NCI-H2081 (cell line): ENCODE measurements at regions not wholly inside any gene's neighbourhood (a gene's known extent, or its start where the extent isn't known, plus 50 kb on each side); places are given as distances from the start of the nearest gene placed in this dataset.
"Not testable (repeated sequence)": the region's sequence is repeated elsewhere in the genome, so short reads cannot be mapped to it uniquely, and the experiment has no call there.

Experiments
- DNase-seq, 2 experiments: peaks; one replicate each; lab custom pipeline; 2025; lab: John Stamatoyannopoulos, UW

DNA sequence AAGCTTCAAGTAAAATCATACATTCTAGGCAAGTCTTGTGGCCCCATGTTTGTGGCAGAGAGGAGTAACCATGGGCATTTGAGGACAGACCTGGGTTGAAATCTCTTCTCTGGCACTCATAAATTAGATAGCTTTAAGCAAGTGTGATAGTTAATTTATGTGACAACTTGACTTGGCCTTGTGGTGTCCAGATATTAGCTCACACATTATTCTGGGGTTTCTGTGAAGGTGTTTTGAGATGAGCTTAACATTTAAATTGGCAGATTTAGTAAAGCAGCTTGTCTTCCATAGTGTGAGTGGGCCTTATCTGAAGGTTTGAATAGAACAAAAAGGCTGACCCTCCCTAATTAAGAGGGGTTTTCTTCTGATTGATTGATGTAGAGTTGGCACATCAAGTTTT, 161.4 kb upstream of the SPRY2 start:
- DNase-seq: no peak

DNA sequence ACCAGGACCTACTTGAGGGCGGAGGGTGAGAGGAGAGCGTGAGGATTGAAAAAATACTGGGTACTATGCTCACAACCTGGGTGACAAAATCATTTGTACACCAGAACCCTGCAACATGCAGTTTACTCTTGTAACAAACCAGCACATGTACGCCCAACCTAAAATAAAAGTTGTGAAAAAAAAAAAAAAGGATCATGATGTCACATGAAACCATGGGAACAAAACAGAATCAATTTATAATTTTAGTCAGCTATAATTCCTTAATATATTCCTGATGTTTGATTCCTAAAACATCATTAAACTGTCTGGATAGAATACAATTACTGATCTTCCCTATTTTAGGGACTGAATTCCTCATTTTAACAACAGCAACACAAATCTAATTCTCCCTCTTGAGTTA, 160.6 kb upstream of the SPRY2 start:
- no peak for DNase-seq

DNA sequence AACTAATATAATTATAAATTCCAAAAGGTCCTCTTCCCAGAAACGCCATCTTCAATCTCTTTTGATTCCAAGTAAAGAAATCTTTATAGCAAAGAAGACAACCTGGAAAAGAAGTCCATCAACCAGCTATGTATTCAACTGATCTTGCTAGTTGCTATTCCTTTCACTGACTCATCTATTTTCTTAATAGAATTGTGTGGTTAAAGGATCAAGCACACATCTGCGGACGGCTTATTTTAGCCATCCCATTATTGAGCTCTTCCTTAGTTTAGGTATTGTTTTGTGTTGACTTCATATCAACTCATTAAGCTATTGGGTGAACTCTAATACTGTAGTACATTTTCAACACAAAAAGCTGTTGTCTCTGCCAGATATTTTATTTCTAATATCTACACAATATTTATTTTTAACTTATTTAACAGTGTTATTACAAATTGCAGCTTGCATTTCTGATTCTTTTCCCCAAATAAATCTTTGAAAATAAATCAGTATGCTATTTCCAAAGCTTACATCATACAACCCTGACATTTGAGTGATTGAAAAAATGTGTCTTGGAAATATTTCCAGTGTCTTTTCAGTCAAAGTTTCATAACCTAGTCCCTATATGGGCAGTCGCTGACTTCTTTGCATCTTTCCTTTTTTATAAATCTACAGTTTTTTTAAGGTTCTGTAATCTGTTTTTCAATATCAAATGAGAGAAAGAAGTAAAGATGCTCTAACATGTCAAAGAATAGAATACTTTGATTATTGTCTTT, 158.8 kb upstream of the SPRY2 start:
- DNase-seq: no peak

DNA sequence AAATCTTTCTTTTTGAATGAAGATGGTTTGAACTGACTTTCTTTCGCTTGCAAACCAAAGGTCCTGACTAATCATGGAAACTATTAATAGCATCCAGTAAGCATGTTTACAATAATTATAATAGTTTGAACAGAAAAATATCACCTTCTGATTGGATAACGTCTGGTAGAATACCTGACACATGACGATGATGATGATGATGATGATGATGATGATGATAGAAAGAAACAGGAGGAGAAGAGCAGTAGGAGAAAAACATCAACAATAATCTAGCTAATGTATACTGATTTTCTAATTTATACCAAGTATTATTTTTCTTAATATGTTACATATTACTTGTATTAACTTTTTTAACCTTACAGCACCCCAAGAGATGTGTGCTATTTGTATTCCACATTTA, 157.5 kb upstream of the SPRY2 start:
- no peak for DNase-seq

GRCh38 chr13:80497978-80498377, 157.1 kb upstream of the SPRY2 start:
- no peak for DNase-seq

DNA sequence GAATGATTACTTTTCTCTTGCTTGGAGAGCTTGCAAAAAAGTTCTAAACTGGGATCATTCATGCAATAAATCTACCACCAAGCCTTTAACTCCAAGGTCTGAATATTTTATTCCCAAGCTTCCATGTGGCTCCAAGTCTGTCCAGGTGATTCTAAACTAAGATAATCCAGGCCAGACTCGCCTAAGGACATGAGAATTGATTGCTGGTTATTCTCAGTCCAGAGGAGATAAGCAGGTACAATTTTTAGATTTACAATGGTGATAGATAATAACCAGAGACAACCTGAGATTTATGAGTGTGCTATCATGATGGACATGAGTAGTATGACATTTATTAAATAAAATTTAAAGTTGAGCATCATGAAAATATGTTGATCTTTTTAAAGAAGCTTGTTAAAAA, 156.5 kb upstream of the SPRY2 start:
- no peak for DNase-seq

DNA sequence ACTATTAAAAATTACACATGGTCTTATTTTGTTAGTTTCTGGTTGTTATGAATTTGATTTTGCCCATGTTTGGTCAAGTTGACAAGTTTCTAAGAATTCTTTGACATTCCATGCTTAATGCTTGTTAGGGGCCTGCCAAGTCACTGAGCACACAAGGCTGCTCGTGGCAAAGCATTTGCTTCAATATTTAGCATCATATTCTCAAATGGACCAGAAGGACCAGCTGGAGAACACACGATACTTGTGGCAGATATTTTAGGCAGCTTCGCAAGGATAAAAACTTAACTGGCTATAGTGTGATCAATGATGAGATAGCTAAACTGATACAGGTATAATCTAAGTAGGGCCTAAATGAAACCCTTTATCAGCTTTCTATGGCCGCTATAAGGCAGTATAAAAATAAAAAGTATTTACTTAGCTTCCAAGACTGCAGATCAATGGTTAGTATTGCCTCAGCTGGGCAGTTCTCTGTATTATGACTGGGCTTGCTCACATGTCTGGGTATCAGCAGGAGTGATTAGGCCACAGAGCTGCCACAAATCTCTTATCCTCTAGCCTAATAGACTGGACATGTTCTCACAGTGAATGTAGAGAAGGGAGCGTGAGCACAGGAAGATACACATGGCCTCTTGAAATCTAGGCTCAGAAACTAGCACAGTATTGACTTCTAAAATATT, 155.9 kb upstream of the SPRY2 start:
- DNase-seq: no peak

- not testable (repeated sequence) for DNase-seq
Measured at GRCh38 chr13:80490491-80490943, 149.6 kb upstream of the SPRY2 start.

DNA sequence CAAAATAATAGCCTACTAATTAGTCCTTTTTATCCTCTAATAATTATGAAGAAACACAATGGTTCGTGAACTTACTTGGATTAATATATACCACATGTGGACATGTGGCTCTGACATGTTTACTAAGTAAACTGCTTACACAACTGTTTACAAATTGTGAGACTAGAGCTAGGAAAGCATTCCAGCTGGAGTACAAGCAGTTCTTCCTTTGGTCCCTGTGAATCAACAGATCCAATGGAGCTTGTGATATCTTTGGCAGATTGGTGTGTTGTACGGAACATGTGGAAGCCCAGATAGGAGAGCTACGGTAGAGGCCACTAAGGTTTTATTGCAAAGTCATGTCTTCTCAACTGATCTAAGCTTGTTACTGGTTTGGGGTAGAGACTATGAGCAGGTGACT, 145.5 kb upstream of the SPRY2 start:
- DNase-seq: no peak

DNA sequence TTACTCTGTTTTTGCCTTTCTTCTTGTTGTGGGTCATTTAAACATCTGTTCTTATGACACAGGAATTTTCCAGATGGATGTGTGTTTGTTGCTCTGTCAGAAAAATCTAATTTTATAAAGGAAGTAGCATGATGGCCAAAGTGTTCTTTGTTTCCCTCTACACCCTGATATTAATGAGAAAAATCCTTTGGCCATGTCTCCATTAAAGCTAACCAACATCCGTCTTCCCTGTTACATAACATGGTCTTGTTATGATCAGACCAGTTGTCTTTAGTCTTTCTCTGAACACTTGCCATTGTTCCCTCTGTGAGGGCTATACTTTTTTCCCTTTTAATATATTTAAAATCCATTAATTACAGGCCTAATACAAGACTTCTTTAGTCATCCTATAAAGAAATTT, 142.2 kb upstream of the SPRY2 start:
- DNase-seq: no peak

- DNase-seq: no peak
Measured at GRCh38 chr13:80481588-80481987, 140.7 kb upstream of the SPRY2 start.

GRCh38 chr13:80477661-80478443, 136.9 kb upstream of the SPRY2 start:
- no peak for DNase-seq

DNA sequence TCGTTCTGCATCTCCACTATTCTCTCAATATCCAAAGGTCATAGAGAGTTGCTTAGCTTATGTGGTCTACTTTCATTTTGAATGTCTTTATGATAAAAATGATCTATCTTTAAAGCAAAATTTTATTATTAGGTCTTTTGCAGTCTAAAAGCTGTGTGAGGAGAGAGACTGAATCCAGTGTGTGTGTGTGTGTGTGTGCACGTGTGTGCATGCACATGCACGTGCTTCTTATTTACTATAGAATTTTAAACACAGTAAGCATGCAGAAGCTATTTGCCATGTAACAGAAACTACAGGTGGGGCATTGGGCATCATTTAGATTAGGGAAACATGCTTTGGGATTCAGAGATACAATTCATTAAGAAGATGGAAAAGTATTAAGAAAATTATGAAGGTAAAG, 136.0 kb upstream of the SPRY2 start:
- DNase-seq: no peak

- DNase-seq: no peak
Measured at GRCh38 chr13:80475718-80476117, 134.8 kb upstream of the SPRY2 start.

GRCh38 chr13:80473695-80474094, 132.8 kb upstream of the SPRY2 start:
- no peak for DNase-seq

- no peak for DNase-seq
Measured at GRCh38 chr13:80469853-80470381, 129.0 kb upstream of the SPRY2 start.

DNA sequence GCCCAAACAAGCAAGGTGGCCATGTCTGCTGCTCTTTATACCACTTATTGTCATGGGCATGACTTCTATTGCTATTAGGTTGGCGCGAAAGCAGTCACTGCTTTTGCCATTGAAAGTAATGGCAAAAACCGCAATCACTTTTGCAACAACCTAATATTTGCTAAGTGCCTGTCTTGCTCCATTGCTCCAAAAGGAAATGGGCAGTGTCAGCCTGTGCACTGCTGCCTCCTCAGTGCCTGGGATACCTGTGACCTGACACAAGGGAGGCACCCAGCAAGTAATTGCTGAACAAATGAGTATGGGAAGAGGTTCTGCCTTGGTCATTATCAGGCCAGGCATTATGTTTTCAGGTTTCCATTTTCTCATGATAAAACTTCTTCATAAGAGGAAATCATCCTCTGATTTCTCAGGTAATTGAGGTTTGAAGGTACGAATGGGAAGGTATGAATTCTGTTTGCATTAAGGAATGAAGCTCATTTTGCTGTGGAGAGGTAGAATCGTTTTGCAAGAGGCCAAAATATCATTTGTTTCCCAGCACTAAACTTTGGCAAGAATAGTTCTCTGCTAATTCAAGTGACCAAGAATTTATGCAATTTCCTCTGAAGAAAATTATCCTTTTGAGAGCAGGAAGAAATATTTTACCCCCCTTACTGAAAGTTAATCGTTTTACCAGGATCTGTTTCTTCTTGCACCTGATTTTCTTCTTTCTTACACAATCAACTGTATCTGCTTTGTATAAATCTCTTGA, 128.4 kb upstream of the SPRY2 start:
- no peak for DNase-seq

DNA sequence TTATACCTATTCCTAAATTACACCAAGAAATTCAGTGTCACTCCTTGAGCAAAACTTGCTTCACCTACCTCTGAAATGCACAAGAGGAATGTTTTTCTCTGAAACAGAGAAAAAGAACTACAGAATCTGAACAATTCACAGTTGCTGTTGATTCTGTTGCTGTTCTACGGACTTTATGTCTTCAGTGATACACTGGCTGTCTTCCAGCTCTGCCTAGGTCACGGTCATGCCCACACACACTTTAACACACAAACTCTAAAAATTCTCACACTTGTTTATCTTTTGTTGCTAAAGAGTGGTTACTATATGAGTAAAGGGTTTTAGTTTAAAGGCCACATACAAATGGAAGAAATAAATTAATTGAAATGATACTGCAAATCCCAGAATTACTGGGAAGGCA, 124.4 kb upstream of the SPRY2 start:
- no peak for DNase-seq

DNA sequence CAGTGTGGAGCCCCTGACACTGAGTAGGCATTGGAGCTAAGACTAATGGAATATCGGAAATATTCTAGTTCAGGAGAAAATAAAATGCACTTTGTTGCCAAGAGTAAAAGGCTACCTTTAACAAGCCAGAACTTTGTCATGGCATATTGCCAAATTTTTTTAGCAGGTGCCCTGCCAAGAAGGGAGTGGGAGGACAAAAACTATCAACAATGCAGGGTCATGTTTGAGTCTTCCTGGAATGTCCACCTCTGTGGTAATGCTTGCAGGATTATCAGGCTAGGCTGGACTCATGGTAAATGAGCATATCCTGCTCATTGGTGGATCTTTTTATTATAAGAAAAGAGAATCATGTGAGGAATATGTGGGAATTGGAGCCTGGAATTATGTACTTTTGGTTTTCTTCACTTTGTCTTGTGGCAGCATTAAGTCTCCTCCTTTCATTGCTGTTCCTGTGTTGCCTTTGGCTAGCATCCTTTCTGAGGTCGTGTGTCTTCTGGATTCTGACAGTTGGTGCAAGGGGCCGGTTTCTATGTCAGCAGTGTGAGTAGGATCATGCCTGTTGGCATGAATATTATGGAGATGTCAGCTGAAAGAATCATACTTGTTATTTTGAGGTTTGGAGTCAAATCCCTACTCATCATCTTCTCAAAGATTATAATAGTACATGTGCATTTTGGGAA, 122.9 kb upstream of the SPRY2 start:
- no peak for DNase-seq

- DNase-seq: no peak
Measured at GRCh38 chr13:80462567-80462966, 121.6 kb upstream of the SPRY2 start.

DNA sequence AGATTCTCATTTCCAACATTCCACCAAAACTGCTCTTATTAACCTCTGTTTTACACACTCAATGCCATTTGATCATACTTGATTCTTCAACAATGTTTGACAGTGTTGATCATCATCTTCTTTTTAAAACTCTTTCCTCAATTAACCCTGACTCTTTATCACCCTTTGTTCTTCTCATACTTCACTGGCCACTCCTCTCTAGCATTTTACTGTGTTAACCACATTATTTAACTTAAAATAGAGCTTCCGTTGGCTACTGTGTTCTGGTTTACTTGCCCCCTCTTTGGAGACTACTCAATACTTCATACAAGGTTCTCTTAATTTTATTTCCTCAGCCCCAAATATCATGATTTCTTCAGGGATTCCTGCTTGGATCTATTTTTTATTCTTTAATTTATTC, 121.1 kb upstream of the SPRY2 start:
- no peak for DNase-seq
